Mesenchymal stem cell (in vitro differentiated cells and primary cell): ENCODE measurements at regions not wholly inside any gene's neighbourhood (a gene's known extent, or its start where the extent isn't known, plus 50 kb on each side); places are given as distances from the start of the nearest gene placed in this dataset.
"Not testable (repeated sequence)": the region's sequence is repeated elsewhere in the genome, so short reads cannot be mapped to it uniquely, and the experiment has no call there.

Experiments used
- DNase-seq: peaks from one replicate; pipeline ENCODE4 v3.0.0-alpha.2; 2013
- H2AFZ ChIP-seq: one replicate; pipeline ENCODE4 v1.6.1; 2013; ENCODE audit warnings: low read depth, mild to moderate bottlenecking, control low read depth, inconsistent platforms, low read length, moderate library complexity
- H2AK5ac ChIP-seq: 2 replicates; pipeline ENCODE4 v1.6.1; 2013; ENCODE audit warnings: low read length, moderate library complexity, mild to moderate bottlenecking, inconsistent platforms; ENCODE audit not compliant: severe bottlenecking
- H2BK120ac ChIP-seq: one replicate; pipeline ENCODE4 v1.6.1; 2013; ENCODE audit warnings: low read depth, mild to moderate bottlenecking, inconsistent platforms, low read length, moderate library complexity
- H2BK12ac ChIP-seq, 2 experiments: one replicate each; pipeline ENCODE4 v1.6.1; 2013; ENCODE audit warnings: inconsistent platforms in 2 of 2, low read length in 2 of 2, mild to moderate bottlenecking in 2 of 2, moderate library complexity in 2 of 2, control low read depth in 1 of 2
- H2BK15ac ChIP-seq: one replicate; pipeline ENCODE4 v1.6.1; 2013; ENCODE audit warnings: mild to moderate bottlenecking, low read depth, inconsistent platforms; ENCODE audit not compliant: poor library complexity, severe bottlenecking
- H2BK5ac ChIP-seq: 2 replicates; pipeline ENCODE4 v1.6.1; 2013; ENCODE audit warnings: low read depth, mild to moderate bottlenecking, low read length, control low read depth, inconsistent platforms; ENCODE audit not compliant: poor library complexity, severe bottlenecking
- H3K14ac ChIP-seq, 2 experiments: one replicate each; pipeline ENCODE4 v1.6.1; 2013; ENCODE audit warnings: inconsistent platforms in 2 of 2, low read length in 2 of 2, control low read depth in 1 of 2, mild to moderate bottlenecking in 1 of 2, moderate library complexity in 1 of 2
- H3K18ac ChIP-seq, 2 experiments: one replicate each; pipeline ENCODE4 v1.6.1; 2013; ENCODE audit warnings: inconsistent platforms in 2 of 2, low read length in 2 of 2, control low read depth in 1 of 2, low read depth in 1 of 2, mild to moderate bottlenecking in 1 of 2
- H3K23ac ChIP-seq, 2 experiments: one replicate each; pipeline ENCODE4 v1.6.1; 2013; ENCODE audit warnings: inconsistent platforms in 2 of 2, low read length in 2 of 2, mild to moderate bottlenecking in 2 of 2, moderate library complexity in 2 of 2, control low read depth in 1 of 2
- H3K27ac ChIP-seq: 2 replicates; pipeline ENCODE4 v1.5.1; 2013; ENCODE audit warnings: mild to moderate bottlenecking, moderate library complexity, low read length, control low read depth, inconsistent platforms; ENCODE audit not compliant: poor library complexity, severe bottlenecking
- H3K27me3 ChIP-seq, 2 experiments: 2 replicates each; pipeline versions ENCODE4 v1.6.1 to v1.7.0; 2013; ENCODE audit warnings: low read length in 2 of 2, mild to moderate bottlenecking in 2 of 2, moderate library complexity in 2 of 2, control low read depth in 1 of 2, inconsistent platforms in 1 of 2; ENCODE audit not compliant: control insufficient read depth in 1 of 2, insufficient read depth in 1 of 2
- H3K36me3 ChIP-seq, 2 experiments: 2 replicates each; pipeline versions ENCODE4 v1.6.1 to v1.7.0; 2013; ENCODE audit warnings: low read length in 2 of 2, control low read depth in 1 of 2, inconsistent platforms in 1 of 2, low read depth in 1 of 2, mild to moderate bottlenecking in 1 of 2; ENCODE audit not compliant: insufficient read depth in 2 of 2, control insufficient read depth in 1 of 2
- H3K4ac ChIP-seq, 2 experiments: one replicate each; pipeline ENCODE4 v1.6.1; 2013; ENCODE audit warnings: inconsistent platforms in 2 of 2, low read length in 2 of 2, mild to moderate bottlenecking in 2 of 2, moderate library complexity in 2 of 2, control low read depth in 1 of 2, low read depth in 1 of 2
- H3K4me1 ChIP-seq: 2 replicates; pipeline ENCODE4 v1.6.1; 2013; ENCODE audit warnings: low read depth, low read length, control low read depth; ENCODE audit not compliant: control insufficient read depth, insufficient read depth
- H3K4me2 ChIP-seq: 2 replicates; pipeline ENCODE4 v1.6.1; 2013; ENCODE audit warnings: low read length, mild to moderate bottlenecking, inconsistent platforms; ENCODE audit not compliant: poor library complexity, severe bottlenecking
- H3K4me3 ChIP-seq, 2 experiments: 2 replicates each; pipeline versions ENCODE4 v1.5.1 to v1.7.0; 2013; ENCODE audit warnings: low read length in 2 of 2, mild to moderate bottlenecking in 2 of 2, control low read depth in 1 of 2, low read depth in 1 of 2; ENCODE audit not compliant: insufficient read depth in 1 of 2
- H3K79me1 ChIP-seq: replicated peaks from 2 replicates; pipeline ENCODE4 v1.6.1; 2013; ENCODE audit warnings: mild to moderate bottlenecking, control low read depth, low read length, inconsistent platforms; ENCODE audit not compliant: poor library complexity, severe bottlenecking
- H3K9ac ChIP-seq: 2 replicates; pipeline ENCODE4 v1.7.0; 2013; ENCODE audit warnings: mild to moderate bottlenecking, low read length, moderate library complexity
- H3K9me3 ChIP-seq: 2 replicates; pipeline ENCODE4 v1.7.0; 2013; ENCODE audit warnings: mild to moderate bottlenecking, low read length; ENCODE audit not compliant: control insufficient read depth
- H4K8ac ChIP-seq: one replicate; pipeline ENCODE4 v1.6.1; 2013; ENCODE audit warnings: inconsistent platforms, mild to moderate bottlenecking, low read length, moderate library complexity
- H4K91ac ChIP-seq: one replicate; pipeline ENCODE4 v1.6.1; 2013; ENCODE audit warnings: mild to moderate bottlenecking, low read length, inconsistent platforms
- WGBS: methylation state at CpG from one replicate; pipeline ENCODE4 v1.1.7; 2013; ENCODE audit warnings: mixed read lengths; 5-methylcytosine and 5-hydroxymethylcytosine counted together

- Histone ChIP-seq H2BK12ac (no peak overlapping the region), H3K36me3 (no peaks in the 10 kb centered on the region), H4K8ac (no peak overlapping the region), H3K23ac (no peak overlapping the region), H3K79me1 (no peaks in the 10 kb centered on the region), H2AK5ac (no peak overlapping the region), H3K14ac (no peak overlapping the region), H3K4me3 (no peak overlapping the region), H2BK5ac (no peak overlapping the region), H2AFZ (no peak overlapping the region), H3K4me2 (no peak overlapping the region), H3K27ac (no peak overlapping the region), H3K4me1 (no peaks in the 10 kb centered on the region), H4K91ac (no peak overlapping the region), H3K27me3 (no peaks in the 10 kb centered on the region), H3K4ac (no peak overlapping the region), H3K9me3 (peaks cover 26% of the 10 kb centered on the region), H3K18ac (no peak overlapping the region), H2BK120ac (no peak overlapping the region), H2BK15ac (no peak overlapping the region), H3K9ac (no peak overlapping the region)
- WGBS = 84% methylated on average over 2 of the region's 2 CpGs
- DNase-seq = no peak
These were observed 1932.2 kb upstream of the RAG2 start for GRCh38 chr11:38530226-38530625.

GRCh38 chr11:38524945-38525344 lies 1926.9 kb upstream of the RAG2 start:
- no peak for DNase-seq
- Histone ChIP-seq H3K23ac (no peak overlapping the region), H2BK120ac (no peak overlapping the region), H2BK15ac (no peak overlapping the region), H3K4me2 (no peak overlapping the region), H3K36me3 (no peaks in the 10 kb centered on the region), H3K4me3 (no peak overlapping the region), H2AFZ (no peak overlapping the region), H3K4me1 (no peaks in the 10 kb centered on the region), H3K79me1 (no peaks in the 10 kb centered on the region), H2BK12ac (no peak overlapping the region), H3K27me3 (no peaks in the 10 kb centered on the region), H3K14ac (no peak overlapping the region), H3K9me3 (peaks cover 44% of the 10 kb centered on the region), H4K8ac (no peak overlapping the region), H2BK5ac (no peak overlapping the region), H4K91ac (no peak overlapping the region), H3K9ac (no peak overlapping the region), H3K27ac (no peak overlapping the region), H3K18ac (no peak overlapping the region), H2AK5ac (no peak overlapping the region), H3K4ac (no peak overlapping the region)
- no CpG with 5 or more reads among the region's 1 CpG for WGBS

GRCh38 chr11:38517991-38518390 lies 1920.0 kb upstream of the RAG2 start:
- Histone ChIP-seq H3K27me3 (no peaks in the 10 kb centered on the region), H3K4me3 (no peak overlapping the region), H3K79me1 (no peaks in the 10 kb centered on the region), H2AK5ac (no peak overlapping the region), H3K27ac (no peak overlapping the region), H3K36me3 (no peaks in the 10 kb centered on the region), H4K91ac (no peak overlapping the region), H3K4ac (no peak overlapping the region), H3K9ac (no peak overlapping the region), H4K8ac (no peak overlapping the region), H3K23ac (no peak overlapping the region), H3K4me2 (no peak overlapping the region), H2BK15ac (no peak overlapping the region), H2BK5ac (no peak overlapping the region), H2BK120ac (no peak overlapping the region), H3K18ac (no peak overlapping the region), H3K14ac (no peak overlapping the region), H2BK12ac (no peak overlapping the region), H2AFZ (no peak overlapping the region), H3K9me3 (no peaks in the 10 kb centered on the region), H3K4me1 (no peaks in the 10 kb centered on the region)
- WGBS = 98% methylated on average over 4 of the region's 5 CpGs
- no peak for DNase-seq

- H3K79me1 ChIP-seq, H3K18ac ChIP-seq, H3K14ac ChIP-seq, H3K4ac ChIP-seq, H2BK12ac ChIP-seq, H4K91ac ChIP-seq, H2BK5ac ChIP-seq, DNase-seq, H2AK5ac ChIP-seq, H4K8ac ChIP-seq, H3K36me3 ChIP-seq, H2AFZ ChIP-seq, H3K9me3 ChIP-seq, H3K9ac ChIP-seq, H2BK15ac ChIP-seq, H3K23ac ChIP-seq, H3K4me3 ChIP-seq, H2BK120ac ChIP-seq, H3K4me2 ChIP-seq, H3K4me1 ChIP-seq, H3K27me3 ChIP-seq, H3K27ac ChIP-seq: not testable (repeated sequence)
- no CpG with 5 or more reads among the region's 3 CpGs for WGBS
These were observed 1914.8 kb upstream of the RAG2 start for GRCh38 chr11:38512830-38513229.
